ENCODE measurements at regions not wholly inside any gene's neighbourhood (a gene's known extent, or its start where the extent isn't known, plus 50 kb on each side); places are given as distances from the start of the nearest gene placed in this dataset.

DNA sequence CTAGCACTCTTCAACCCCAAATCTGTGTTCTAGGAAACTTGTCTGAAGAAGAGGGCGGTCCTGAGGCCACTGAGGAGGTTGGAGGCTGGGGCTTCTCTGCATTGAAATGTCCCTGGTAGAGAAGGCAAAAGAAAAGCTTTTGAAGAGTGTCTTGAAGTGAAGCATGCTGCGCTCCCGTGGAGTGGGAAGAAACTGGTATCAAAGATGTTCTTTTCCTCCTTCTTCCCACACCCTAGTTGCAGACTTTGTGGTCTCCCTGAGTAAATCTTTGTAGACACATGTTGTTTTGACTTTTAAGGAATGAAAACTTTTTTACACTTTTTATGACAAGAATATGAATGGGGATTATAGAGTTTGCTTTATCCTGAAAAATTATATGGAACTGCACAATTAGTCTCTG lies 59.0 kb upstream of the ANP32D start:
- TF ChIP-seq POLR2A (IDR thresholded peaks at IDR 0.05) (no peak), CTCF (IDR thresholded peaks at IDR 0.05) (no peak)
